ENCODE measurements at regions not wholly inside any gene's neighbourhood (a gene's known extent, or its start where the extent isn't known, plus 50 kb on each side); places are given as distances from the start of the nearest gene placed in this dataset.

- H3K4me3 ChIP-seq (ENCODE audit: low read length) = no peak overlapping the region
- intact Hi-C loops (cut with DNase I) = no loop called here
- no peak for DNase-seq
- H3K27ac ChIP-seq (ENCODE audit: low read length) = no peak overlapping the region
- 87% methylated on average over 14 of the region's 14 CpGs for WGBS
- ATAC-seq = no peak
- H3K9me3 ChIP-seq (ENCODE audit: control insufficient read depth, low read length) = no peaks in the 10 kb centered on the region
- H3K4me1 ChIP-seq (ENCODE audit: control insufficient read depth, insufficient read depth, low read length) = no peaks in the 10 kb centered on the region
- no peaks in the 10 kb centered on the region for H3K27me3 ChIP-seq (ENCODE audit: control insufficient read depth, insufficient read depth)
Observed at GRCh38 chr14:101398011-101398410, 163.3 kb upstream of the DIO3 start.

GRCh38 chr14:101399737-101400517, 161.4 kb upstream of the DIO3 start:
- H3K27ac ChIP-seq (ENCODE audit: low read length) = no peak overlapping the region
- H3K4me3 ChIP-seq (ENCODE audit: low read length) = no peak overlapping the region
- H3K4me1 ChIP-seq (ENCODE audit: control insufficient read depth, insufficient read depth, low read length) = no peaks in the 10 kb centered on the region
- DNase-seq = no peak
- ATAC-seq = no peak
- no peaks in the 10 kb centered on the region for H3K27me3 ChIP-seq (ENCODE audit: control insufficient read depth, insufficient read depth)
- WGBS = 77% methylated on average over 5 of the region's 5 CpGs
- intact Hi-C loops (cut with DNase I) = no loop called here
- no peaks in the 10 kb centered on the region for H3K9me3 ChIP-seq (ENCODE audit: control insufficient read depth, low read length)

DNA sequence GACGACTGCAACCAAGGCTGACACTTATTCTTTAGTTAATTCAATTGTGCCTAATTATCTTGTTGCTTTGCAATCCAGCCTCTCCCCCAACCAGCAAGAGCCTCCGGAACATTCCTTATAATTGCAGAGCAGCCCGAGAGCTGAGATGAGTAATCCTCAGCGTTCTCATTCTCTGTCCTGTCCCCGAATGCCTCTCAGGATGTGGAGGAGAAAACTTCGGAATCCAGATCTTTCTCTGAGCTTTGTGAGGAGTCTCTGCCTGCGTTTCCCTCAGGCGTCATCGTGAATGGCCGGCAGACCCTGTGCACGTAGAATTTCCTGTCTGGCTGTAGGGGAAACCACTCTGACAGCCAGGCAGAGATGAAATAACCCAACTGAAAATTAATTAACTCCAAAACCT, 160.5 kb upstream of the DIO3 start:
- Histone ChIP-seq H3K27ac (ENCODE audit: low read length) (no peak overlapping the region), H3K27me3 (ENCODE audit: control insufficient read depth, insufficient read depth) (no peaks in the 10 kb centered on the region), H3K9me3 (ENCODE audit: control insufficient read depth, low read length) (no peaks in the 10 kb centered on the region), H3K4me1 (ENCODE audit: control insufficient read depth, insufficient read depth, low read length) (no peaks in the 10 kb centered on the region), H3K4me3 (ENCODE audit: low read length) (no peak overlapping the region)
- intact Hi-C loops (cut with DNase I) = no loop called here
- ATAC-seq (peak in 1 of 2 donors; percentile 17), DNase-seq (no peak)
- WGBS = 26% methylated on average over 11 of the region's 11 CpGs

DNA sequence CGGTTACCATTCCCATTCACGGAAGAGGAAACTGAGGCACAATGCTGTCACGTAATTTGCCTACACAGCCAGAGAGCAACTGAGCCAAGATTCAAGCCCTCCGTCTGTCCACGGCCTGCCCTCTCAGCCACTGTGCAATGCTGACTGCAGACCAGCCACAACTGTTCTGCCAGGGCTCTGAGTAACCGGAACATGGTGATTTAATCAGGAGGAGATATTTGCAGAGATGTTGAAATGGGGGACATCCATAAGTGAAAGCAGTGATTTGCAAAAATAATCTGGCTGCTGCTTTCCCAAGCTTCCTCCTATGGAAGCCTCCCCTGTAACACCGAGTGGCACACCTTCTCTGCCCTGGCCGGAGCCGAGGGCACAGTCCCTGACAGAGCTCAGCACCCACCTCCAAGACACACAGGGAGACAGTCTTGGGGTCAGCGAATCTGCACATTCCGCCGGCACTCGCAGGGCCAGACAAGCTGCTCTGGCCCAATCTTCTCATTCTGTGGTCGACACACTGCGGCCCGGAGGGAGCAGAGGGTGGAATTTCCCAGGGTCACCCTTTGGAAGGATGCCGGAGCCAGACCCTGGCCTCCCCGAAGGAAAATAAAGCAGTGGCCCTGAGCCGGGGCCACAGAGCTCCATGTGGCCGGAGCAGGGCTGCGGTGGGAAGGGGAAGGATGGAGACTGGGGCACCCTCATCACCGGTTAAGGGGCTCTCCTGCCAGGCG, 158.2 kb upstream of the DIO3 start:
- H3K4me3 ChIP-seq (ENCODE audit: low read length) = no peak overlapping the region
- WGBS = 71% methylated on average over 23 of the region's 23 CpGs
- no peaks in the 10 kb centered on the region for H3K9me3 ChIP-seq (ENCODE audit: control insufficient read depth, low read length)
- ATAC-seq (peak in 1 of 2 donors; percentile 35), DNase-seq (no peak)
- H3K27me3 ChIP-seq (ENCODE audit: control insufficient read depth, insufficient read depth) = no peaks in the 10 kb centered on the region
- no peak overlapping the region for H3K27ac ChIP-seq (ENCODE audit: low read length)
- no peaks in the 10 kb centered on the region for H3K4me1 ChIP-seq (ENCODE audit: control insufficient read depth, insufficient read depth, low read length)
- intact Hi-C loops (cut with DNase I) = no loop called here

- no peak for ATAC-seq
- intact Hi-C loops (cut with DNase I) = no loop called here
- 58% methylated on average over 11 of the region's 11 CpGs for WGBS
- no peaks in the 10 kb centered on the region for H3K4me1 ChIP-seq (ENCODE audit: control insufficient read depth, insufficient read depth, low read length)
- H3K27ac ChIP-seq (ENCODE audit: low read length) = no peak overlapping the region
- H3K9me3 ChIP-seq (ENCODE audit: control insufficient read depth, low read length) = no peaks in the 10 kb centered on the region
- no peak for DNase-seq
- no peaks in the 10 kb centered on the region for H3K27me3 ChIP-seq (ENCODE audit: control insufficient read depth, insufficient read depth)
- no peak overlapping the region for H3K4me3 ChIP-seq (ENCODE audit: low read length)
Observed at GRCh38 chr14:101404426-101405170, 156.7 kb upstream of the DIO3 start.

DNA sequence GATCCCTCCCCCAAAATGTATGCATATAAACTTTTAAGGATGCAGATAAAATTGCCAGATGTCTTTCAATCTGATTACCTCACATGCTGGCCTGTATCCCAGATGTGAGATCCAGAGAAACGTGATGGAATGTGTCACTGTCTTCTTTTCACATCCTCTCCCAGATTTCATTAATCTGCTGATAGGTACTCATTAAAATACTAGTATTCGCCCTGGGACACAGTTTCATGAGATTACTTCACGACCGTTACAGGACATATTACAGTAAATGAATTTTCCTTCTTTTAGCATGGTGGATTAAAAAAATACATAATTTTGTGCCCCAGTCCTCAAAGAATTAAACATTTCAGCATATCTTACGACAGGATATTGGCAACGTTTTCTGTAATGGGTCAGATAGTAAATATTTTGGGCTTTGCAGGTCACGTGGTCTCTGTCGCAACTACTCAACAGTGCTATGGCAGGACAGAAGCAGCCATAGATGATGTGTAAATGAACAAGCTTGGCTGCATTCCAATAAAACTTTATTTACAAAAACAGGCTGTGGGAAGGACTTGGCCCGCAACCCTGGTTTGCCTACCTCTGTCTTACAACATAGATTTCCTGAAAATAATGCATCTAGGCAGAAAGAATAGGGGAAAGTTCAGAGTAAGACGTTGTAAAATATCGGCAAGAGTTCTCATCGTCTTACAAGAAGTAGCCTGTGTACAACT, 156.0 kb upstream of the DIO3 start:
- Histone ChIP-seq H3K4me1 (ENCODE audit: control insufficient read depth, insufficient read depth, low read length) (no peaks in the 10 kb centered on the region), H3K27me3 (ENCODE audit: control insufficient read depth, insufficient read depth) (no peaks in the 10 kb centered on the region), H3K9me3 (ENCODE audit: control insufficient read depth, low read length) (no peaks in the 10 kb centered on the region), H3K27ac (ENCODE audit: low read length) (no peak overlapping the region), H3K4me3 (ENCODE audit: low read length) (no peak overlapping the region)
- 43% methylated on average over 12 of the region's 12 CpGs for WGBS
- DNase-seq (peak in 2 of 3 donors; percentile 39 to 67), ATAC-seq (peak; percentile 25 to 27)
- intact Hi-C loops (cut with DNase I) = no loop called here

- ATAC-seq (no peak), DNase-seq (no peak)
- H3K27me3 ChIP-seq (ENCODE audit: control insufficient read depth, insufficient read depth) = no peaks in the 10 kb centered on the region
- H3K27ac ChIP-seq (ENCODE audit: low read length) = no peak overlapping the region
- 88% methylated on average over 7 of the region's 7 CpGs for WGBS
- intact Hi-C loops (cut with DNase I) = no loop called here
- no peaks in the 10 kb centered on the region for H3K9me3 ChIP-seq (ENCODE audit: control insufficient read depth, low read length)
- no peaks in the 10 kb centered on the region for H3K4me1 ChIP-seq (ENCODE audit: control insufficient read depth, insufficient read depth, low read length)
- H3K4me3 ChIP-seq (ENCODE audit: low read length) = no peak overlapping the region
Observed at GRCh38 chr14:101406921-101407320, 154.4 kb upstream of the DIO3 start.

DNA sequence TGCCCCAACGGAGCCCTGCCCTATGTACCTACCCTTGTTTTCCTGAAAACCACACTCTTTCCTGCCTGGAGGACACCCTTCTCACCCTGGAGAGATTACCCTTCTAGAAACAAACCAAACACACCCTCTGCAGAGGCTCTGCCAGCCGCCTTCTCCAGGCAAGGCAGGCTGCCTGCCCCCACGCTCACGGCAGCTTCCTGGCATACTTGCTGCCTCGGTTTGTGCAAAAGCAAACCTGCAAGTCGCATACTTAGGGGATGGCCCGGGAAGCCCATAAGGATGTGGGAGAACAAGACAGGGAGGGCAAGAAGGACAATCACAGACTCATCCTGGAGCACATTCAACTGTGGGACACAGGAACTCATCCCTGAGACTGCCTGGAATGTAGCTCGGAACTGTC, 154.0 kb upstream of the DIO3 start:
- Histone ChIP-seq H3K9me3 (ENCODE audit: control insufficient read depth, low read length) (no peaks in the 10 kb centered on the region), H3K4me3 (ENCODE audit: low read length) (no peak overlapping the region), H3K4me1 (ENCODE audit: control insufficient read depth, insufficient read depth, low read length) (no peaks in the 10 kb centered on the region), H3K27ac (ENCODE audit: low read length) (no peak overlapping the region), H3K27me3 (ENCODE audit: control insufficient read depth, insufficient read depth) (no peaks in the 10 kb centered on the region)
- ATAC-seq (no peak), DNase-seq (no peak)
- intact Hi-C loops (cut with DNase I) = no loop called here
- WGBS = 85% methylated on average over 8 of the region's 8 CpGs

DNA sequence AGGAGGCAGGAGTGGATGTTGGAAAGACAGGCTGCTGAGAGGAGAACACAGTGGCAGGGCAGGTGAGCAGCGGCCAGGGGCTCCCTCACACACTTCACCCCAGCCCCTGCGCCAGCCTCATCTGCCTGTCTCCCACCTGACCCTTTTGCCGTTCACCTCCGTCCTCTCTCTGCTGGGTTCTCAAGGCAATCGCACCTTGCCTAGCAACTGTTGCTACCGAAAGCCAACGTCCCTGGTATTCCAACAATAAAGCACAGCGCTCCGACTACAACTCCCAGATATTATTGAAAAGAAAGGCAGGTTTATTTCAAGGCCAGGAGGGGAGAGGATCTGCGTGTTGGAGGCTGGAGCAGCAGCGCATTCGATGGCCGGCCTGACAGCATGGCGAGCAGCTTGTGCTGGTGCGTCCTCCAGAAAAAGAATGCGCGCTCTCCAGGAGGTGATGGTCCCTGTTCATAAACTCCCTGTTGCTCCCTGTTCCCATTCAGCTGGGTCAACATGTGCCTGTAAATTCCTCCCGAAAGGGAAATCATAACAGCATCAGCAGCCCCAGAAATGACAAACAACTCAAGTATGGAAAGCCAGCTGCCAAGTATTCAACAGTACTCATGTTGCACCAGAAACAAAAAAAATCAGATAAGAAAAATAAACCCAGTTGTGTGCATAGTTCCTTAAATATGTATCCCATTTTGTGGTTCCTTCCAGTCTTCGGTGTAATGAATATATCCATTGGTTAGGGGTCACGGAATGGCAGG, 153.0 kb upstream of the DIO3 start:
- H3K4me1 ChIP-seq (ENCODE audit: control insufficient read depth, insufficient read depth, low read length) = no peaks in the 10 kb centered on the region
- H3K27ac ChIP-seq (ENCODE audit: low read length) = no peak overlapping the region
- no peak for ATAC-seq
- no peaks in the 10 kb centered on the region for H3K27me3 ChIP-seq (ENCODE audit: control insufficient read depth, insufficient read depth)
- DNase-seq = no peak
- 83% methylated on average over 20 of the region's 20 CpGs for WGBS
- intact Hi-C loops (cut with DNase I) = no loop called here
- no peaks in the 10 kb centered on the region for H3K9me3 ChIP-seq (ENCODE audit: control insufficient read depth, low read length)
- no peak overlapping the region for H3K4me3 ChIP-seq (ENCODE audit: low read length)

GRCh38 chr14:101409006-101409543, 152.2 kb upstream of the DIO3 start:
- intact Hi-C loops (cut with DNase I) = no loop called here
- Histone ChIP-seq H3K27ac (ENCODE audit: low read length) (no peak overlapping the region), H3K4me1 (ENCODE audit: control insufficient read depth, insufficient read depth, low read length) (no peaks in the 10 kb centered on the region), H3K27me3 (ENCODE audit: control insufficient read depth, insufficient read depth) (no peaks in the 10 kb centered on the region), H3K9me3 (ENCODE audit: control insufficient read depth, low read length) (no peaks in the 10 kb centered on the region), H3K4me3 (ENCODE audit: low read length) (no peak overlapping the region)
- DNase-seq (no peak), ATAC-seq (no peak)
- 94% methylated on average over 19 of the region's 19 CpGs for WGBS
